ENCODE measurements at regions not wholly inside any gene's neighbourhood (a gene's known extent, or its start where the extent isn't known, plus 50 kb on each side); places are given as distances from the start of the nearest gene placed in this dataset.

DNA sequence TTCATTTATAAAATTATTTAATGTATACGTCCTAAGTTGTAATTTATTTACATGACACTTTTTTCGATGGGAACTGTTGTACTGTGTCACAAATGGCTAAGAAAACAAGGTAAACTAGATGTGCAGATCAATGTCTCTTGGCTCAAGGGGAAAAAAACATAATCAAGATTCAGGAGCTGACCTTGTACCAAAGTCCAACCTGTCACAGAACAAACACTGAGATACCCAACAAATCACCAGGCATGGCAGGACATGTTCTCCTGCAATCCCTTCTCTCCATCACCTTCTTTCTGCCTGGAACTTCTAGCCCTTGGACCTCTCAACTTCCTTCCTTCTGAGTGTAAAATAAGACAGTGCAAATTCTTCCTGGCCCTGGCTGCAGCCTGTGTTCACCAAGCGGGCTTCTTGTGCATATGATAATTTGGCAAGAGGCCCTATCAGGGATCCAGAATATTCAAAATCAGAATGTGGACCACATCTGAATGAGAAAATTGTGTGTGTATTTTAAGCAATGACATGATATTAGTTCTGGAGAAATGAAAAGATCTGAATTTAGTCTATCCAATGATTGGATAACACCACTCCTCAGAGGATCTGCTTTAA, 445.9 kb downstream of the ZNF536 start:
- ATAC-seq: no peak
- TF ChIP-seq CSRNP3 (CRISPR knock-in tag; IDR thresholded peaks at IDR 0.05) (no peak), ZNF565 (CRISPR knock-in tag; conservative IDR thresholded peaks at IDR 0.05; ENCODE audit: low read depth) (no peak)

DNA sequence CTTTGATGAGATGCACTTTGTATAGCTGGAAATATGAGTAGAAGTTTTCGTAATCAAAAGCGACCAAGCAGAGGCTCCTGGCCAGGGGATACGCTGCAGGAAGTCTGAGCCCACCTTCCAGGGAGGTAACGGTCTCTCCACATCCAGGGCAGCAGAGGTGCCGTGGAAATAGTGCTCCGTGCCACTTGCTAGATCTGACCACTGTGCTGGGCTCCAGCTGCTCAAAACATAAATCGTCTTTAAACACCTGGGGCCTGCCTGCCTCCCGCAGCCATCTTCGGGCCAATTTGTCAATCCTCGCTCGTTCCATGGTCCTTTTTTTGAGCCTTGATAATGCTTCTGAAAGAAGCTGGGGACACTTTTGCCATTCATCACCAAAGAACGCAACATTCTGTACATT, 445.0 kb downstream of the ZNF536 start:
- no peak for ATAC-seq
- TF ChIP-seq ZNF8 (CRISPR knock-in tag; IDR thresholded peaks at IDR 0.05): no peak
- TF ChIP-seq, protein P1, sequence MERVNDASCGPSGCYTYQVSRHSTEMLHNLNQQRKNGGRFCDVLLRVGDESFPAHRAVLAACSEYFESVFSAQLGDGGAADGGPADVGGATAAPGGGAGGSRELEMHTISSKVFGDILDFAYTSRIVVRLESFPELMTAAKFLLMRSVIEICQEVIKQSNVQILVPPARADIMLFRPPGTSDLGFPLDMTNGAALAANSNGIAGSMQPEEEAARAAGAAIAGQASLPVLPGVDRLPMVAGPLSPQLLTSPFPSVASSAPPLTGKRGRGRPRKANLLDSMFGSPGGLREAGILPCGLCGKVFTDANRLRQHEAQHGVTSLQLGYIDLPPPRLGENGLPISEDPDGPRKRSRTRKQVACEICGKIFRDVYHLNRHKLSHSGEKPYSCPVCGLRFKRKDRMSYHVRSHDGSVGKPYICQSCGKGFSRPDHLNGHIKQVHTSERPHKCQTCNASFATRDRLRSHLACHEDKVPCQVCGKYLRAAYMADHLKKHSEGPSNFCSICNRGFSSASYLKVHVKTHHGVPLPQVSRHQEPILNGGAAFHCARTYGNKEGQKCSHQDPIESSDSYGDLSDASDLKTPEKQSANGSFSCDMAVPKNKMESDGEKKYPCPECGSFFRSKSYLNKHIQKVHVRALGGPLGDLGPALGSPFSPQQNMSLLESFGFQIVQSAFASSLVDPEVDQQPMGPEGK (CRISPR knock-in tag; IDR thresholded peaks at IDR 0.05; ENCODE audit: borderline replicate concordance): no peak
- no peak for TF ChIP-seq ZFP3 (CRISPR knock-in tag; IDR thresholded peaks at IDR 0.05)
- no peak for TF ChIP-seq RARB (CRISPR knock-in tag; IDR thresholded peaks at IDR 0.05)
- no peak for TF ChIP-seq POU6F1 (CRISPR knock-in tag; IDR thresholded peaks at IDR 0.05; ENCODE audit: borderline replicate concordance, low read depth)
- TF ChIP-seq, protein P2, sequence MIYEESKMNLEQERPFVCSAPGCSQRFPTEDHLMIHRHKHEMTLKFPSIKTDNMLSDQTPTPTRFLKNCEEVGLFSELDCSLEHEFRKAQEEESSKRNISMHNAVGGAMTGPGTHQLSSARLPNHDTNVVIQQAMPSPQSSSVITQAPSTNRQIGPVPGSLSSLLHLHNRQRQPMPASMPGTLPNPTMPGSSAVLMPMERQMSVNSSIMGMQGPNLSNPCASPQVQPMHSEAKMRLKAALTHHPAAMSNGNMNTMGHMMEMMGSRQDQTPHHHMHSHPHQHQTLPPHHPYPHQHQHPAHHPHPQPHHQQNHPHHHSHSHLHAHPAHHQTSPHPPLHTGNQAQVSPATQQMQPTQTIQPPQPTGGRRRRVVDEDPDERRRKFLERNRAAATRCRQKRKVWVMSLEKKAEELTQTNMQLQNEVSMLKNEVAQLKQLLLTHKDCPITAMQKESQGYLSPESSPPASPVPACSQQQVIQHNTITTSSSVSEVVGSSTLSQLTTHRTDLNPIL (CRISPR knock-in tag; IDR thresholded peaks at IDR 0.05; ENCODE audit: low read depth): no peak
- TF ChIP-seq ESRRG (CRISPR knock-in tag; IDR thresholded peaks at IDR 0.05): no peak
- TF ChIP-seq CSDC2 (CRISPR knock-in tag; IDR thresholded peaks at IDR 0.05): no peak
- no peak for TF ChIP-seq SNAI2 (CRISPR knock-in tag; IDR thresholded peaks at IDR 0.05)
- TF ChIP-seq ARNTL (CRISPR knock-in tag; IDR thresholded peaks at IDR 0.05; ENCODE audit: borderline replicate concordance, low read depth): no peak
- no peak for TF ChIP-seq CSRNP3 (CRISPR knock-in tag; IDR thresholded peaks at IDR 0.05)
- no peak for TF ChIP-seq PPARA (CRISPR knock-in tag; IDR thresholded peaks at IDR 0.05; ENCODE audit: borderline replicate concordance)
- TF ChIP-seq ZNF70 (CRISPR knock-in tag; IDR thresholded peaks at IDR 0.05): no peak
- no peak for TF ChIP-seq ZNF565 (CRISPR knock-in tag; conservative IDR thresholded peaks at IDR 0.05; ENCODE audit: low read depth)
- TF ChIP-seq TOX (CRISPR knock-in tag; IDR thresholded peaks at IDR 0.05; ENCODE audit: borderline replicate concordance): no peak
- TF ChIP-seq ISL1 (CRISPR knock-in tag; IDR thresholded peaks at IDR 0.05): no peak
- TF ChIP-seq ZFP30 (CRISPR knock-in tag; IDR thresholded peaks at IDR 0.05): no peak
- no peak for TF ChIP-seq GLIS3 (CRISPR knock-in tag; IDR thresholded peaks at IDR 0.05)
- no peak for TF ChIP-seq BACH2 (CRISPR knock-in tag; IDR thresholded peaks at IDR 0.05; ENCODE audit: borderline replicate concordance)
- TF ChIP-seq OSR1 (CRISPR knock-in tag; IDR thresholded peaks at IDR 0.05): no peak

DNA sequence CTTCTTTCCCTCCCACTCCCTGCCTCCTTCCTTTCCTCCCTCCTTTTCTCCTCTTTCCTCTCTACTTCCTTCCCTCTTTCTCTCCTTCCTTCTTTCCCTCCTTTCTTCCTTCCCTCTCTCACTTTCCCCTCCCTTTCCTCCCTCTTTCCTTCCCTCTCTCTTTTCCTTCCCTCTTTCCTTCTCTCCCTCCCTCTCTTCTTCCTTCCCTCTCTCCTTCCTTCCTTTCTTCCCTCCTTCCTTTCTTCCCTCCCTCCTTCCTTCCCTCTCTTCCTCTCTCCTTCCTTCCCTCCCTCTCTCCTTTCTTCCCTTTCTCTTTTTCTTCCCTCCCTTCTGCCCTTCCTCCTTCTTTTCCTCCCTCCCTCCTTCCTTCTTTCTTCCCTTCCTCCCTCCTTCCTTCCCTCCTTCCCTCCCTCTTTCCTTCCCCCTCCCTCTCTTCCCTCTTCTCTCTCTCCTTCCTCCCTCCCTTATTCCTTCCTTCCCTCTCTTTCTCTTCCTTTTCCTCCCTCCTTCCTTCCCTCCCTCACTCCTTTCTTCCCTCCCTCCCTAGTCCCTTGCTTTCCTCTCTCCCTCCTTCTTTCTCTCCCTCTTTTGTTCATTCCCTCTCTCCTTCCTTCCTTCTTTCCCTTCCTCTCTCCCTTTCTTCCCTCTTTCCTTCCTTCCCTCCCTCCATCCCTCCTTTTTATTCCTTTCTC, 443.9 kb downstream of the ZNF536 start:
- no peak for TF ChIP-seq ZFP3 (CRISPR knock-in tag; IDR thresholded peaks at IDR 0.05)
- TF ChIP-seq TSHZ2 (CRISPR knock-in tag; IDR thresholded peaks at IDR 0.05): no peak
- no peak for TF ChIP-seq BACH2 (CRISPR knock-in tag; IDR thresholded peaks at IDR 0.05; ENCODE audit: borderline replicate concordance)
- no peak for TF ChIP-seq POU6F1 (CRISPR knock-in tag; IDR thresholded peaks at IDR 0.05; ENCODE audit: borderline replicate concordance, low read depth)
- TF ChIP-seq CSRNP3 (CRISPR knock-in tag; IDR thresholded peaks at IDR 0.05): no peak
- TF ChIP-seq ESRRG (CRISPR knock-in tag; IDR thresholded peaks at IDR 0.05): no peak
- no peak for TF ChIP-seq ZC3H10 (CRISPR knock-in tag; IDR thresholded peaks at IDR 0.05)
- no peak for TF ChIP-seq ISL1 (CRISPR knock-in tag; IDR thresholded peaks at IDR 0.05)
- ATAC-seq: no peak

Data from SK-N-SH treated with all-trans-retinoic acid at 6 μM for 48 hours (cell line).